ENCODE measurements at regions not wholly inside any gene's neighbourhood (a gene's known extent, or its start where the extent isn't known, plus 50 kb on each side); places are given as distances from the start of the nearest gene placed in this dataset.

DNA sequence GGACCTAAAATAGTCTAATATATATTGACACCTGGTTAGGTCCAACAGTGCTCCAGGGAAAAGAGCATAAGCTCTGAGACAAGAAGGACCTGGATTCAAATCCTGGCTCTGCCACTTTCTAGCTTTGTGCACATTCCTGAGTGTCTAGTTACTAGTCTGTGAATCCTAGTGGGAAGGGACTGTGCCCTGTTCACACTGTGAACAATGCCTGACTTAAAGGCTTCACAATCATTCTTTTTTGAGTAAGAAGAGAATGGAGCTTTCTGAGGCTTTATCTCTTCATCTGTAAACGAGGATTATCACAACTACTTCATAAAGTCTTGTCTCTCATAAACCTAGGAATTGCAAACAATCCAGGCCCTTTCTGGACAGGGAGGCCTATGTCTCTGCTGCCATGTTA is 235.9 kb downstream of the SOX2 start:
- H3K9me3 ChIP-seq (ENCODE audit: insufficient read depth, low read depth, low read length), result no peaks in the 10 kb centered on the region
- DNase-seq (ENCODE audit: low read depth), result no peak
- no peak overlapping the region for H3K27ac ChIP-seq (ENCODE audit: low read depth, low read length)
- H3K27me3 ChIP-seq (ENCODE audit: insufficient read depth, low read length), result no peaks in the 10 kb centered on the region
- H3K4me3 ChIP-seq (ENCODE audit: insufficient read depth, low read depth, low read length), result no peak overlapping the region
- Mint-ChIP-seq H3K27me3 (ENCODE audit: low read depth, unreplicated experiment) (peaks cover 1% of the 10 kb centered on the region), H3K27ac (ENCODE audit: unreplicated experiment) (no peak overlapping the region), H3K4me1 (ENCODE audit: low read depth, unreplicated experiment) (no peaks in the 10 kb centered on the region), H3K36me3 (ENCODE audit: low read depth, unreplicated experiment) (no peaks in the 10 kb centered on the region), H3K4me3 (ENCODE audit: unreplicated experiment) (no peak overlapping the region), H3K9me3 (ENCODE audit: unreplicated experiment) (no peaks in the 10 kb centered on the region)
- H3K79me2 ChIP-seq (ENCODE audit: insufficient read depth, low read length), result no peaks in the 10 kb centered on the region
- H3K4me1 ChIP-seq (ENCODE audit: insufficient read depth, low read length), result no peaks in the 10 kb centered on the region
- H3K4me2 ChIP-seq (ENCODE audit: low read length), result no peak overlapping the region
- no peak overlapping the region for H3K9ac ChIP-seq (ENCODE audit: low read length)
- no peak for FAIRE-seq
- H4K20me1 ChIP-seq (ENCODE audit: insufficient read depth, low read length), result no peaks in the 10 kb centered on the region
- H2AFZ ChIP-seq (ENCODE audit: low read depth, low read length), result no peak overlapping the region
- no peaks in the 10 kb centered on the region for H3K36me3 ChIP-seq (ENCODE audit: insufficient read depth, low read length)
- TF ChIP-seq EZH2 (IDR thresholded peaks at IDR 0.05; ENCODE audit: insufficient read depth, low read length), result no peak
- TF ChIP-seq CTCF (IDR thresholded peaks at IDR 0.05; ENCODE audit: insufficient read depth, low read depth, low read length), result no peak

GRCh38 chr3:181948286-181948685 is 236.6 kb downstream of the SOX2 start:
- Mint-ChIP-seq H3K36me3 (ENCODE audit: low read depth, unreplicated experiment) (no peaks in the 10 kb centered on the region), H3K27ac (ENCODE audit: unreplicated experiment) (no peak overlapping the region)

More at GRCh38 chr3:181948286-181948685, 236.6 kb downstream of the SOX2 start:
- Histone ChIP-seq H3K4me3 (ENCODE audit: insufficient read depth, low read depth, low read length) (no peak overlapping the region), H4K20me1 (ENCODE audit: insufficient read depth, low read length) (no peaks in the 10 kb centered on the region), H3K9ac (ENCODE audit: low read length) (no peak overlapping the region), H2AFZ (ENCODE audit: low read depth, low read length) (no peak overlapping the region), H3K4me2 (ENCODE audit: low read length) (no peak overlapping the region), H3K79me2 (ENCODE audit: insufficient read depth, low read length) (no peaks in the 10 kb centered on the region), H3K36me3 (ENCODE audit: insufficient read depth, low read length) (no peaks in the 10 kb centered on the region), H3K27ac (ENCODE audit: low read depth, low read length) (no peak overlapping the region), H3K9me3 (ENCODE audit: insufficient read depth, low read depth, low read length) (no peaks in the 10 kb centered on the region), H3K27me3 (ENCODE audit: insufficient read depth, low read length) (no peaks in the 10 kb centered on the region), H3K4me1 (ENCODE audit: insufficient read depth, low read length) (no peaks in the 10 kb centered on the region)
- no peaks in the 10 kb centered on the region for H3K4me1 Mint-ChIP-seq (ENCODE audit: low read depth, unreplicated experiment)
- H3K27me3 Mint-ChIP-seq (ENCODE audit: low read depth, unreplicated experiment), result no peaks in the 10 kb centered on the region
- DNase-seq (ENCODE audit: low read depth), result no peak
- no peak overlapping the region for H3K4me3 Mint-ChIP-seq (ENCODE audit: unreplicated experiment)
- no peak for TF ChIP-seq CTCF (IDR thresholded peaks at IDR 0.05; ENCODE audit: insufficient read depth, low read depth, low read length)
- TF ChIP-seq EZH2 (IDR thresholded peaks at IDR 0.05; ENCODE audit: insufficient read depth, low read length), result no peak
- H3K9me3 Mint-ChIP-seq (ENCODE audit: unreplicated experiment), result no peaks in the 10 kb centered on the region
- FAIRE-seq, result no peak

All from astrocyte (in vitro differentiated cells and primary cell).